Stimulated activated CD4-positive, alpha-beta T cell treated with anti-CD3 and anti-CD28 coated beads, Interleukin-12 subunit alpha, Interleukin-12 subunit beta, amount 100 ng/mL, for 4 hours (primary cell): ENCODE measurements at regions not wholly inside any gene's neighbourhood (a gene's known extent, or its start where the extent isn't known, plus 50 kb on each side); places are given as distances from the start of the nearest gene placed in this dataset.

ENCODE experiments used
- DNase-seq: peaks from one replicate; pipeline ENCODE4 v3.0.0-alpha.2; 2020

GRCh38 chr7:25831831-25832411 is 320.1 kb upstream of the NFE2L3 start:
- no peak for DNase-seq

DNA sequence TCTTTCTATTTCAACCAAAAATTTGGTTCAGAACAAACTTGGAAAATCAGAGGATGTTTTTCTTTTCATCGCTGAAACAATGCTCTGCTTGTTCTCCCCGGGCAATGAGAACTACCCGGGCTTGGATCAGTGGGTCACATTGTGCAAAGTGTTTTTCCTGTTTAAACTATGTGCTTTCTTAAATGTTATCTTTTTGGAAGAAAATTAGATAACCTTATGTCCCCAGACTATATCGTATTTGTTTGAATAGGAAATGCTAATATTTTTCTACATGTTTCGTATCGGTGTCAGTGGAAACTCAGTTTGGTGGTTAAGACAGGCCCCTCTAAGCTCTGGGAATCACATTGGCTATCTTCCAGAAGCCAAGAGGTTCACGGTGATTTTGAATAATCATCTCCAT is 319.5 kb upstream of the NFE2L3 start:
- no peak for DNase-seq

GRCh38 chr7:25832929-25833328 is 319.1 kb upstream of the NFE2L3 start:
- DNase-seq = no peak

GRCh38 chr7:25834050-25834449 is 317.9 kb upstream of the NFE2L3 start:
- no peak for DNase-seq

- no peak for DNase-seq
Measured at GRCh38 chr7:25835197-25835596, 316.8 kb upstream of the NFE2L3 start.

DNA sequence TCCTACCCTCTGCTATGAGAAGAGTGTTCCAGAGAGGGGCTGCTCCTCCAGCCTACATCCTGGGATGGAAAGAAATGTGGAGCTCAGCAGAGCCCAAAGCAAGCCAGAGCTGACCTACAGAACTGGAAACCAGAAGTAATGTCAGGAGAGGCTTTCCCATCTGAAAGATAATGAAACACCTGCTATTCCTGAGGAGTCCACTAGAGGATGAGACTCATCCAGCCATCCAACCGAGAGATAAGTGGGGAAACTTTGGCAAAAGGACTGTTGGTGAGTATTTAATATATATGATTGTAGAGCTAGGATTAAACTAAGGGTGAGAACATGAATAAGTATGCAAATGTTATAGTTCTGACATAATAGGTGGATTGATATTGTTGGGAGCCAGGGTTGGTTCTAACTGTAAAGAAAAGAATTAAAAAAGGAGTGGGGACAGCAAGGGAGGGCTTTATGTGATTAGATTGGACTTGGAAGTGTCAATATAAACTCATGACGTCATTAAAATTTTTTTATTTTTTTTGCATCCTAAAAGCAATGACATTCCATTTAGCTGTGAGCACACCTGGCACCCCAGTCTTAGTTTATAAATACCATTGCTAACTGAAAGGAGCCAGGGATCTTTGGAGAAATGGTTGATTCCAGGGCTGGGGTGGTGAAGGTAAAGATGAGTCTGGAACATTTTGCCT is 312.8 kb upstream of the NFE2L3 start:
- DNase-seq = no peak

DNA sequence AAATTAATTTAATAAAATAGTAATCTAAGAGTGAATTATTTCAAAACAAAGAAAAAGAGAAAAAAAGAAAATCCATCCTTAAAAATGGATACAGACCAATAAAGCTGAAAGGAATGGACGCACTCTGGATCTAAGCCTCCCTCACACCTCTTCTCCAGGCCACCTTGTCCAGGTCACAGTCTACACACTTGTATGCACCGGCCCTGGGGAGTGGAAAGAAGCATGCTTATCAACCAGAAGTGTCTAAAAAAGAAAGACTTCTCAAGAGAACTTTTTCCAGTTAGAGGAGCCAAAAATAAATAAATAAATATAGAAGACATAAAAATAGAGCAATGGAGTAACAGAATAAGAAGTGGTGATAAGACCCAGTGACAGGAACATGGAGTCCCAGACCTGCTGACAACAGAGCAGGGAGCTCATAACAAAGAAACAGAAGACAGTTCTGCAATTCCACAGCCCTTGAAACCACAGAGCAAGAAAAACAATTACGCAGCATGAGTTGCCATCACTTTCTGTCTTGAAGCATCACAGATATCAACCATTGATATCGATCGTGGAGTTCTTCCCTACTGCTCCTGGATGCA is 311.7 kb upstream of the NFE2L3 start:
- no peak for DNase-seq

- DNase-seq = no peak
Measured at GRCh38 chr7:25841575-25841974, 310.4 kb upstream of the NFE2L3 start.

DNA sequence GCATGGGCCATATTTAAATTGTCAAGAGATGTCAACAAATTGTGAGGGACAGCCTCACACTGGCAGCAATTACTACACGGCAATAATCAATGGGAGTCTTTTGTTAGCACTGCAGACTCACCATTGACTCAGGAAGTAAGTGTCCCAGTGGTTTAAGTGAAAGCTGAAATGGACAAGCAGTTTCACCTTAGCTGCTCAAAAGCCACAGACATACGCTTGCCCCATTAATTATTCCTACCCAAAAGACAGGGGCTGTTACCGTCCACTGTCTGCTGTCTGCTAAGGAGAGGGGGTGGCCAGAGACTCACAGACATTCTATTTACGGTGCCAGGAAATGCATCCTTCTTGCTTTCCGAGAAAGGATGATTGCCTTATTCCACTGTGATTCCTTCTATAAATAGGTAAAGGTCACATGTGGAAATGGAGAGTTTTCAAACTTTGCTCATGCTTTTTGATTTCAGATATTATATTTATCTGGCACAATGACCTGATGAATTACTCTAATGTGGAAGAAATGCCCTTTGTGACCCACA is 309.7 kb upstream of the NFE2L3 start:
- DNase-seq = no peak

DNA sequence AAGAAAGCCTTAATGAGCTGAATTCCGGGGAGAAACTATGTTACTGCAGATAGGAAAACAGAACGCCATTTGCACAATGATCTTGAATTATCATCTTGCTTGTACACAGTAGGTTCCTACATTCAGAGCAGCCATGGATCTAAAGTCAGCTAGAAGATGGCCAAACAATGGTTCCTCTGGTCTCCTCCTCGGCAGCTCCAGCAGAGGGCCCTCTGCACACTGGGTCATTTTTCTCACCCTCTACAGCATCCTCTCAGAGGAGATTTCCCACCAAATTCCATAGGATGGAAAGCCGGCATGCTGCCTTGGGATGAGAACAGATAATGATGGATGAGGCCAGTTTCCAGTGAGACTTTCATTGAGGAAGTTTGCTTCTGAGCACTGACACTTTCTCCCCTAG is 308.5 kb upstream of the NFE2L3 start:
- DNase-seq = no peak

DNA sequence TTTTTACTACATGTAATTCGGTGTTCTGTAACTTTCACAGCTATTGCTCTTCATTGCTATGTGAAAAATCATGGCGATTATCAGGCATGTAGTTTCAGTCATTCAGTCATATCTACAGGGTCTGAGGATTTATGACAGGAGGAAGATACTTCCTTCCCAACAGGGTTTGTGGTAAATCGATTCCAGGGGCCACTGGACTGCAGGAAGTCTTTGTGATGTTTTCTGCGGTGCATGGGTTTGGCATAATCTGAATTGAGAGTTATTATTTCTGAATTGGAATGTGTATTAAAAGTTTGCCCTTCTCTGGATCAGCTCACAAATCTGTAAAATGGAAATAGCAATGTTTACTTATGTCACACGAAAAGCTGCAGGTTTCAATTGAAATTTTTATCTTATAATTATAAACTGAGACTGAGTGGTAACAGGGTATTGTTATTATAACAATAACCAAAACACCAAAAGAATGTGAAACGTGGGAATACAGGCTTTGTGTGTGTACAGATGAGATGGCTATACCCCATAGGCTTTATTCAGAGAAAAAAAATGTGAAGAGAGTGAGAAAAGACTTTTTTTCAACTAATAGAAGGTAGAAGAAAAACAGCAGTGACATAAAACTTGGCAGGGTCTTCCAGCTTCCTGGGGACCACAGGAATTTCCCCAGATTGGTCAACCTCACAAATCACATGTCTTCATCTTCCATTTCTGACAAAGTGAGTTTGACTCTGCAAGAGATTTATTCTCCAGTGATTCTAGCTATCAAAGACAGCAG is 307.7 kb upstream of the NFE2L3 start:
- no peak for DNase-seq

- DNase-seq = no peak
Measured at GRCh38 chr7:25845464-25845863, 306.5 kb upstream of the NFE2L3 start.

DNA sequence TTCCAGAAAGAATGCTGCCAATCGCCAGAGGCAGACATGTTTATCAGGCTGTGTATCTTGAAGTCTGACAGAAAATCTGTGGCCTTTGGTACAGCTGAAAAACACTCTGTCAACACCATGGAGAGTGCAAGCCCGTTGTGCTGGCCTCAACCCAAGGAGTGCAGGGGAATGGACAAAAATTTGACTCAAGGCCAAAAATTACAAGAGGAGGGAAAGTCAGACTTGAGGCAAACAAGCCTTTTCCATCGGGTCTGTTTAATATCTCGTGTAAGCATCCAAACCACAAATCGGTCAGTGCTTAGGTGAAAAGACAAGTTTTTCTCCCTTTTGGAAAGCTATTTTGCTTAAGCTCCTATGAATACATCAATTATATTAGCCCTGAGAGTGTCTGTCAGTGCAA is 305.3 kb upstream of the NFE2L3 start:
- DNase-seq = no peak

DNA sequence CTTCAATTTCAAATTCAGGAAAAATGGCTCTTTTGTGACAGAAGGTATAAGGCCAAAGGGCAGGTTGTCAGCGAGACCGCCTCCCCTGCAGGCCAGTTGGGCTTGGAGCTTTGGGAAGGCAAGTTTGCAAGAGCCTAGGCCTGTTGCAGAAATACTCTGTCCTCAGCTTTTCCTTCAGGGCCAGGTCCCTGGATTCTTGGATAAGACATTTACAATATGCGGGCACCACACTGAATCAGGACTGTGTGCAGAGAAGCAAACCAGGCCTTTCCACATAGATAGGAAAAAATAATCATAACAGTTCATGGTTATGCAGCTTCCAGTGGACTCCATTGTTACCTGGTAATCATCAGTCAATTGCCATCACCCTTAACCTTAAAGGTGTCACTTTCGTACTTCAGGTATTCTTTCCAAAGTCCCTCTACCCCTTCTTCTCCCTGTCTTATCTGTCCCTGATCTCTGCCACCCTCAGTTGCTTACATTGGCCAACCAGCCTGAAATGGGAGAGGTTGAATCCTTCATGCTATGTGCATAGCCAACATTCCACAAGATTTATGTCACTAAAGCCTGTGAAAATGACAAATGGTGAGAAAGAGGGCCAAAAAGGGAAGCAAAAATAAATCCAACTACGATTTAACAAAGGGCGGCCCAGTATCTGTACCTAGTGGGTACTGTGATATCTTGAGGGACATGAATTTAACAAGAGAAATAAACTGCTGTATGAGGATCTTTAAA is 304.5 kb upstream of the NFE2L3 start:
- DNase-seq = no peak

DNA sequence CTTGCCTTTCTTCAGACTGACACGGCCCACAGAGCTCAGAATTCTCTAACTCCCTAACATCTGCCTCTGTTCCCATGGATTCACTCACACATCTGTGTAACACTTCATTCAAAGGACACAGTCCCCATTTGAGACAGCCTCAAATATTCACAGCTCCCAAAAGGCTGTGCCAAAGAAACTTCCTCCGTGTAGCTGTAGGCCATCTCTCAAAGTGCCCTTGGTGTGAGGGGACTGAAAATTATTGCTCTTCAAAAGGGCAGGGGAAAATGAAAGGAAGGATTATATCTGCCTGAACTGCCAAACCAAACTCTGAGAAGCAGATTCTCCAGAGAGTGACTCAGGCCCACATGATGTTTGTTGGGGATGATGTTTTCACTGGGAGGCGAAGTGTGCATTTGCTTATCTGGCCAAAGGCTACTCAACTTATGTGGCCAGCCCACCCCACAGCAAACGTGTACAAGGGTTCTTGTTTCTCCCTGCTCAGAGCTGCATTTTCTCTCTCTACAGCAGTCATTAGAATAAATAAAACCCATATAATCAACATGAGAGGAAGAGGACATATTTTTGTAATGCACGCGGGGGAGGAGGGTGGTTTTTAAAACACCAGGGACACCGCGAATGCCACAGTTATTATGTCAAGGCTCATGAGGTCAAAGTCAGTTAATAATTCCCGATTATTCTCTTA is 302.4 kb upstream of the NFE2L3 start:
- DNase-seq = no peak

- no peak for DNase-seq
Measured at GRCh38 chr7:25850216-25850615, 301.8 kb upstream of the NFE2L3 start.

- no peak for DNase-seq
Measured at GRCh38 chr7:25850735-25851134, 301.3 kb upstream of the NFE2L3 start.

DNA sequence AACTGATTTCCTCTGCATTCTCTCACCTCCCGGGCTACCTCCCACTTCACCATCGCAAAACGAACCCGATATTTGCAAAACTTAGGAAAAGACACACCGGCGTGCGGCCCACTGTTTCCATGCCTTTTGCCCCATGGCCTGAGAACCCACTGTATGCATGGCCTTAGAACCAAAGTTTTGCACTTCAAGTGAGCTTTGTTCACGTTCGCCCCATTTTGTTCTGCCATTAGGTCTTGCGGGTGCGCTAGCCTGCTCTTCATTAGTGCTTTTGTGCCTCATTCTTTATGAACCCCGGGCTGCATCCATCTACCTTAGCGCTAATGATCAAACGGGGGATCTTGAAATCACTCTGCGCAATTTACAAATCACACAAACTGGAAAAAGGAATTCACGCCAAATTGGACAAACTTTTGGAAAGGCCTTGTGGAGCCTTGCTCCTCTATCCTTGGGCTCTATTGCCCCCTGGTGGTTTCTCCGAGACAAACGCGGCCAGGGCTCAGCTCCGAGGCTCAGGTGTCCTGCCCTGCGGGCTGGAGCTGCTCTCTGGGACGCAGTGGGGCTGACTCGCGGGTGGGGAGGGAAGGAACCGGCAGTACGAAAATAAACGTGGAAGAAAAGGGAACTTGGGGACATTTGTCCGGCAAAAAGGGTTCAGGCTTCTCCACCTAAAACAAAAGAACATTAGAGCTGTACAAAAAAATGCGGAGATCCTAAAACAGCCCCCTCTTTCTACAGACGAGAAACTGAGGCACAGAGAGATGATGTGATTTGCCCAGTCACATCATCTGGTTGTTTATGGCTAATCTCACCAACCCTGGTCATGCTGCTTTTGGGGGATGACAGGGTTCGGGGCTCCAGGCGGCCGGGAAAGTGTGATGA is 300.4 kb upstream of the NFE2L3 start:
- DNase-seq = peak; percentile 43

GRCh38 chr7:25852211-25852938 is 299.6 kb upstream of the NFE2L3 start:
- DNase-seq = no peak

GRCh38 chr7:25852939-25853271 is 299.1 kb upstream of the NFE2L3 start:
- no peak for DNase-seq

GRCh38 chr7:25853314-25853713 is 298.7 kb upstream of the NFE2L3 start:
- no peak for DNase-seq
